RWPE1 (cell line): ENCODE measurements at regions not wholly inside any gene's neighbourhood (a gene's known extent, or its start where the extent isn't known, plus 50 kb on each side); places are given as distances from the start of the nearest gene placed in this dataset.

ENCODE experiments used
- CTCF ChIA-PET: fragments of 350-600 bp; sonication (Branson Sonifier 250); formaldehyde crosslinking; extraction: SDS; loops from one replicate; lab custom pipeline; 2021; lab: Yijun Ruan, JAX
- POLR2A ChIA-PET: fragments of 400-600 bp; formaldehyde crosslinking; extraction: SDS; loops from one replicate; lab custom pipeline; 2020; ENCODE audit warnings: antibody characterized with exemption; ENCODE audit not compliant: low non-redundant PET; lab: Yijun Ruan, JAX
- DNase-seq: peaks from one replicate; pipeline ENCODE4 v3.0.0; 2012; ENCODE audit warnings: low spot score
- H3K27ac ChIP-seq: fragments of 450-650 bp; 2 replicates; pipeline ENCODE4 v1.5.1; 2017
- CTCF ChIP-seq: fragments of 450-650 bp; conservative IDR thresholded peaks from 2 replicates; pipeline ENCODE4 v1.5.1; 2017; ENCODE audit warnings: low read depth, mild to moderate bottlenecking

DNA sequence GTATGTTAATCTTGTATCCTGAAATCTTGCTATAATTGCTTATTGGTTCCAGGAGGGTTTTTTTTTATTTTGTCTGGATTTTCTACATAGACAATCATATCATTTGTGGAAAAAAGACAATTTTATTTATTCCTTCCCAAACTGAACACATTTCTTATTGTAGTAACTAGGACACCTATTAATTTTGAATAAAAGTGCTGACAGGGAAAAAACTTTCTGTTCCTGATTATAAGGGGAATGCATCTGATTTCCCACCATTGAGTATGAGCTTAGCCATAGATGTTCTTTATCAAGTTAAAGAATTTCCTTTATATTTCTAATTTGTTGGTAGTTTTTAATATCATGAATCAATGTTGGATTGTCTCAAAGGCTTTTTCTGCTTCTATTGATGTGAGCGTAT is 460.7 kb upstream of the CNTN3 start:
- ChIA-PET CTCF (no interaction called here), POLR2A (no interaction called here)
- no peak for TF ChIP-seq CTCF
- H3K27ac ChIP-seq, result no peak overlapping the region
- DNase-seq, result no peak

DNA sequence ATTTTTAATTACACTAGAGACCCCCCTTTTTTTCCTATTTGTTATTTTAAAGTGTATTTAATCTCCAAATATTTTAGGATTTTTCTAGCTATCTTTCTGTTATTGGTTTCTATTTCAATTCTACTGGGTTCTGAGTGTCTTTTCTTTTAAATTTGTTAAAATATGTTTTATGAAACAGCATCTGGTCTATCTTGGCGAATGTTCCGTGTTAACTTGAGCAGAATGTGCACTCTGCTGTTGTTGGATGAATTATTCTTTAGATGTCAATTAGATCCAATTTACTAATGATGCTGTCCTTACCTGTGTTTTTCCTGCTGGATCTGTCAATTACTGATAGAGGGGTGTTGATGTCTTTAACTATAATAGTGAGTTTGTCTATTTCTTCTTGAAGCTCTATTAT is 462.0 kb upstream of the CNTN3 start:
- no peak overlapping the region for H3K27ac ChIP-seq
- ChIA-PET POLR2A (no interaction called here), CTCF (interaction anchor here (0.5 kb wide), 1 partner anchor 36 kb away, joined by 3 read pairs; no protein-coding TSS in a partner anchor)
- TF ChIP-seq CTCF, result no peak
- DNase-seq, result no peak

- CTCF ChIA-PET, result no interaction called here
- POLR2A ChIA-PET, result no interaction called here
- DNase-seq, result no peak
- TF ChIP-seq CTCF, result no peak
- no peak overlapping the region for H3K27ac ChIP-seq
These were observed 463.8 kb upstream of the CNTN3 start for GRCh38 chr3:75078290-75078689.

DNA sequence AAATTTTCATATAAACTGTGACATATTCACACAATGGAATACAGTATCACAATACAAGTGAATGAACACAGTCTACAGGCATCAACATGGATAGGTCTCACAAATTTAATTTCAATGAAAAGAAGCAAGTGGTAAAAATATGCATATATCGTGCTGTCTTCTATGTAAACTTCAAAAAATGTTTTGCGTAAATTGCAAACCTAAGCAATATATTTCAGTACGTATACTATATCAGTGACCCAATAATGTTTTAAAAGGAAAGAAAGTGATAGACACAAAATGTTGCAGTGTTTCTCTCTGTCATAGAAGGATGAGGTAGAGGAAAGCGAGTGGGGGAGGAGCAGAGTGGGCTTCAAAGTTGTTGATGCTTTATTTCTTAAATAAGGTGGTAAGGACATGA is 468.4 kb upstream of the CNTN3 start:
- no peak overlapping the region for H3K27ac ChIP-seq
- TF ChIP-seq CTCF, result no peak
- CTCF ChIA-PET, result no interaction called here
- POLR2A ChIA-PET, result no interaction called here
- no peak for DNase-seq

GRCh38 chr3:75089841-75090240 is 475.4 kb upstream of the CNTN3 start:
- no peak for TF ChIP-seq CTCF
- no peak for DNase-seq
- no peak overlapping the region for H3K27ac ChIP-seq
- POLR2A ChIA-PET, result no interaction called here
- CTCF ChIA-PET, result no interaction called here

- no peak overlapping the region for H3K27ac ChIP-seq
- ChIA-PET POLR2A (no interaction called here), CTCF (no interaction called here)
- no peak for TF ChIP-seq CTCF
- no peak for DNase-seq
These were observed 487.1 kb upstream of the CNTN3 start for GRCh38 chr3:75101329-75102147.
